GM18519 (cell line): ENCODE measurements at regions not wholly inside any gene's neighbourhood (a gene's known extent, or its start where the extent isn't known, plus 50 kb on each side); places are given as distances from the start of the nearest gene placed in this dataset.
"Not testable (repeated sequence)": the region's sequence is repeated elsewhere in the genome, so short reads cannot be mapped to it uniquely, and the experiment has no call there.

Source experiments
- ATAC-seq: cut with Tn5 transposase; IDR thresholded peaks from one replicate; pipeline ENCODE4 v1.9.1; 2021; ENCODE audit warnings: mild to moderate bottlenecking, moderate library complexity; ENCODE audit not compliant: unreplicated experiment, low FRiP score

DNA sequence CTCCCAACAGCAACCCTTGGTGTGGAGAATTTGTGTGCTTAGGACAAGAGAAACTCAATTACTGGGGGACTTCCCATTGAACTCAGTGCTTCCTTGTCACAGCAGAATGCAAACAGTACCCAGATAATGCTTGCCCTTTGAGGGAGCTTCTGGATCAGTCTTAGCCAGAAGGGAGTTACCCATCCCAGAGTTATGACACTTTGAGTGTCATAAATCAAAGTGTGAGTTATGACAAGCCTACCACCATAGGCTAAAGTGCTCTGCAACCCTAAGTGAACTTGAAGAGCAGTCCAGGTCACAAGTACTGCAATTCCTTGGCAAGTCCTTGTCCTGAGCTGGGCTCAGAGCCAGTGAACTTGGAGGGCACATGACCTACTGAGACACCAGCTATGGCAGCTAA is 1513.9 kb upstream of the PCDH10 start:
- no peak for ATAC-seq

DNA sequence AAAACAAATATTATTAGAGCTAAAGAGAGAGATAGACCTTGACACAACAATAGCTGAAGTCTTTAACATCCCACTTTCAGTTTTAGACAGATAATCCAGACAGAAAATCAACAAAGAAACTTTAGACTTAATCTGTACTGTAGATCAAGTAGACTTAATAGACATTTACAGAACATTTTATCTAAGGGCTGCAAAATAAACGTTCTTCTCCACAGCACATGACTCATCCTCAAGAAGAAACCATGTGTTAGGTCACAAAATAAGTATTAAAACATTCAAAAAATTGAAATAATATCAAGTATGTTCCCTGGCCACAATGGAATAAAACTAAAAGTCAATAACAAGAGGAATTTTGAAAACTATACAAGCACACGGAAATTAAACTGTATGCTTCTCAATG is 1510.3 kb upstream of the PCDH10 start:
- no peak for ATAC-seq

DNA sequence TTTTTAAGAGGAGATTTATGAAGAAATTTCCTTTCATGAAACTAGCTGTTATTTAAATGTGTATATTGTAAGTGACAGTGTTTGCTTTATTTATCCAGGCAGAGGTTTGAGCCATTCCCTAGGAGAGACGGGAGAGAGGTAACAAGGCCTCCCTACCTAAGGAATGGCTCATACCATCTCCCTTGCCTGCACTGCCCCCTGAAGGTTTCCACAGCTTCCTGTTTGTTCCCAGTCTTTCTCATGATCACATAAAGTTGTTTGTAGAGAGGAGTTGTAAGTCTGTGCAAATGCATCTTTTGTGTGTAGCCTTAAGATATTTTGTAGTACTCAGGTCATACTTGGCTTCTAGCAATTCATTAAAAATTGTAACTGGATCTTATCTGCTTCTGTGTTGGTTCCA is 1504.5 kb upstream of the PCDH10 start:
- ATAC-seq: no peak

DNA sequence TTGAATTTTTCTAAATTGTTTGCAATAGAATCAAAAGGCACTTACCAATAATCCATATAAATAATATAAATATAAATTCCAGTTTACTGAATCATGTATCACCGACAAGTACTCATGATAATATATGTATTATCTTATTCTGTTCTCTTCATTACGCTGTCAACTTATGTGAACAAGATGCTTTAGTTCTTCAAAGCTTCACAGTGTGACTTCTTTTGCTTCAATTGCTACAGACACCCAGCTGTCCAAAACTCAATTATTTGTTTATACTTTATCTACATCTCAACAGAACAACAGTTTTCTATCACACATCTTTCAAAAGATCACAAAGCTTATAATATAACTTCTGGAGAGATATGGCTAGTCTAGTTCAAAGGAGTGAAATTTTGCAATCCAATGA is 1499.9 kb upstream of the PCDH10 start:
- no peak for ATAC-seq

DNA sequence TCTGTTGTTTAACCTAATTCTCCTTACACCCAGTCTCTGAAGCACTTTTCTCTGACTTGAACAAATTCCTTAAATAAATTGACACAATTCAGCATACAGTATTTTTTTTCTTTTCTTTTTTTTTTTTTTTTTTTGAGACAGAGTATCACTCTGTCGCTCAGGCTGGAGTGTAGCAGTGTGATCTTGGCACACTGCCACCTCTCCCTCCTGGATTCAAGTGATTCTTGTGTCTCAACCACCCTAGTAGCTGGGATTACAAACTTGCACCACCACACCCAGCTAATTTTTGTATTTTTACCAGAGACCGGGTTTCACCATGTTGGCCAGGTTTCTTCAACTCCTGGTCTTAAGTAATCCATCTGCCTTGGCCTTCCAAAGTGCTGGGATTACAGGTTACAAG is 1498.1 kb upstream of the PCDH10 start:
- ATAC-seq: no peak

DNA sequence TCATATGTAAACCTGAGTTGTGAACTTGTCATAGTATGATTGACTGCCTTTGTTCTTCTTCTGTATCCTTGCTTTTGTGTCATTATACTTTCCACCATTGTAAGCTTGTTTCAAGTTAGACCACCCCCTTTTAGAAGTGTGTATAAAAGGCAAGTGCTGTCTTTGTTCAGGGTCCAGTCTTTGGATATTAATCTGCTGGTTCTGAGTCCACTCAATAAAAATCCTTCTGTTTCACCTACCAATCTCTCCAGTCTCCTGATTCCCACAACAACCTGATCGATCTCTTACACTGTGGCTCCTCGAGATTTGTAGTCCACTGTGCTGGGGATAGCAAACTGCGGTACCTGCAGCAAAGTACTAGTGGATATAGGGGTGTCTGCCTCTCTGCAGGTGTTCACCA is 1465.8 kb upstream of the PCDH10 start:
- not testable (repeated sequence) for ATAC-seq

DNA sequence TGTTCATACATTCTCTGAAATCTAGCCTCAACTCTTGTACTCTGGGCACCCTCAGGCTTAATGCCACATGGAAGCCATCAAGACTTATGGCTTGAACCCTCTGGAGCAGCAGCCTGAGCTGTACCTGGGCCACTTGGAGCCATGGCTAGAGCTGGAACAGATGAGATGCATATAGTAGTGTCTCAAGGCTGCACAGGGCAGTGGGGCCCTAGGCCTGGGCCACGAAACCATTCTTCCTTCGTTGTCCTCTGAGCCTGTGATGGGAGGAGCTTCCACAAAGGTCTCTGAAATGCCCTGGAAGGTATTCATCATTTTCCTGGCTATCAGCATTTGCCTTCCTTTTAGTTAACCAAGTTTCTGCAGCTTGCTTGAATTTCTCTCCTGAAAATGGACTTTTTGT is 1427.2 kb upstream of the PCDH10 start:
- no peak for ATAC-seq

DNA sequence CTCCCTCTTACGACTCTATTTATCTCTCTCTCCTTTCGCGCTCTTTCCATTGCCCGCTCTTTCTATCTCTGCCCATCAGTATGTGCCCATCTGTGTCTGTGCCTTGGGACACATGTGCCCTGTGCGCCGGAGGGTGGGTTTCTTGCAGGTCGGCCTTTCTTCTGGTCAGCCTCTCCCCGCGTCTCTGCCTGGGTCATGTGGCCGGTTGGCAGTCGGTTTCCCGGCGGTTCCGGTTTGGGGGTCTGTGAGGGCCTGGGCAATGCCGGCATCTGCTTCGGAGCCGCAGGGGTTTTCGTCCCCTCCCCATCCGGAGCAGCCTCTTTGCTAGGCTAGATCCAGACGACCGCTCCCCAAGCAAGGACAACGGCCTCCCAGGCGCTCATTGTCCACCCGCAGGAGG is 1426.0 kb upstream of the PCDH10 start:
- not testable (repeated sequence) for ATAC-seq

DNA sequence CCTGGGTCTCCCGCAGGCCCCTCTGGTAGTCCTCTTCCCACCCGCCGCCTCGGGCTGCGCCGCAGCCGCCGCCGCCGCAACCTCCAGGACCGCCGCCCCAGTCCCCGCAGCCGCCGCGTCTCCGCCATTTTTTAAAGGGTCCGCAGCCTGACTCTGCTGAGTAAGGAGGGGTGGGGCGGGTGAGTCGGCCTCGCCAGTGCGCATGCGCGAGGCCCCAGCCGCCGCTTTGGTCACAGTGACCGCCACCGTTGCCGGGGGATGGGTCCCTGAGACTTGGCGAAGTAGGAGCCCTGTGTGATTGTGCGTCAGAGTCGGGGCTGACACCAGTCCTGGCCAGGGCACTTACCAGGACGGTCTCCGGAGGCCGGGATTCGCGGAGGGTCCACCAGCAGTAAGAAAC is 1424.2 kb upstream of the PCDH10 start:
- ATAC-seq: not testable (repeated sequence)

DNA sequence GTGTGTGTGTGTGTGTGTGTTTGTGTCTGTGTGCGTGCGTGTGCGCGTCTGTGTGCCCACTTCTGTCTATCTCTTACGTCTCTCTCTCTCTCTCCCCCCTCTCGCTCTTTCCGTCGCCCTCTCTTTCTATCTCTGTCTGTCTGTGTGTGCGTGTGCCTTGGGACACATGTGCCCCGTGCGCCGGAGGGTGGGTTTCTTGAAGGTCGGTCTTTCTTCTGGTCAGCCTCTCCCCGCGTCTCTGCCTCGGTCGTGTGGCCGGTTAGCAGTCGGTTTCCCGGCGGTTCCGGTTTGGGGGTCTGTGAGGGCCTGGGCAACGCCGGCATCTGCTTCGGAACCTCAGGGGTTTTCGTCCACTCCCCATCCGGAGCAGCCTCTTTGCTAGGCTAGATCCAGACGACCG is 1423.6 kb upstream of the PCDH10 start:
- not testable (repeated sequence) for ATAC-seq

DNA sequence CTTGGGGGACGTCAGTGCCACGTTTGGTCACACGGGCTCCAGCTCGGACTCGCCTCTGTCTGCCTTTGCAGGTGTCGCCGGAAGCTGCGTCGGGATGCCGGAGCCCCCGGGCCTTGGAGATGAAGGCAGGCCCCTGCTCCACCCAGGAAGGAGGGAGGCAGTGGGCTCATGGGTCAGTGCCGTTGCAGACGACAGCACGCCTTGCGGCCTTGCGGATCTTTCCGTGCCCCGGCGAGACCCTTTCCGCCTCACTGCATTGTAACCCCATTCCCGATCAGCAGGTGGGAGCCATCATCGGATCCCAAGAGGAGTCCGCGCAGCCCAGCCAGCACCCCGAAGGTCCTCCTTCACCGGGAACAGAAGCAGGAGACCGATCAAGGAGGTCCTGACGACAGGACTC is 1422.2 kb upstream of the PCDH10 start:
- not testable (repeated sequence) for ATAC-seq

DNA sequence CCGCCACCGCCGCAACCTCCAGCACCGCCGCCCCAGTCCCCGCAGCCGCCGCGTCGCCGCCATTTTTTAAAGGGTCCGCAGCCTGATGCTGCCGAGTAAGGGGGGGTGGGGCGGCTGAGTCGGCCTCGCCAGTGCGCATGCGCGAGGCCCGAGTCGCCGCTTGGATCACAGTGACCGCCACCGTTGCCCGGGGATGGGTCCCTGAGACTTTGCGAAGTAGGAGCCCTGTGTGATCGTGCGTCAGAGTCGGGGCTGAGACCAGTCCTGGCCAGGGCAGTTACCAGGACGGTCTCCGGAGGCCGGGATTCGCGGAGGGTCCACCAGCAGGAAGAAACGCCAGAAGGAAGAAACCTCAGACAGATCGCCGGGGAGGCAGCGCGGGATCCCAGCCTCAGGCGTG is 1421.7 kb upstream of the PCDH10 start:
- ATAC-seq: not testable (repeated sequence)

DNA sequence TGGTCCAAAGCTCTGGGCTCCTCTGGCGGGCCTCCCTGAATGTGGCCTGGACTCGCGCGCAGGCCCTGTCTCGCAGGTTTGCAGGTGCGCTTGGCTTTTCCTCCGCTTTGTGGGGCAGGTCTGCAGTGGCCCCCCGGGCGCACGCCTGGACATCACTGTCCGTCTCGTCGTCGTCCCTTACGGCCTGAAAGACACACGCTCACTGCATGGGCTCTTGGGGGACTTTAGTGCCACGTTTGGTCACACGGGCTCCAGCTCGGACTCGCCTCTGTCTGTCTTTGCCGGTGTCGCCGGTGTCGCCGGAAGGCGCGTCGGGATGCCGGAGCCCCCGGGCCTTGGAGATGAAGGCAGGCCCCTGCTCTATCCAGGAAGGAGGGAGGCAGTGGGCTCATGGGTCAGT is 1419.9 kb upstream of the PCDH10 start:
- not testable (repeated sequence) for ATAC-seq

DNA sequence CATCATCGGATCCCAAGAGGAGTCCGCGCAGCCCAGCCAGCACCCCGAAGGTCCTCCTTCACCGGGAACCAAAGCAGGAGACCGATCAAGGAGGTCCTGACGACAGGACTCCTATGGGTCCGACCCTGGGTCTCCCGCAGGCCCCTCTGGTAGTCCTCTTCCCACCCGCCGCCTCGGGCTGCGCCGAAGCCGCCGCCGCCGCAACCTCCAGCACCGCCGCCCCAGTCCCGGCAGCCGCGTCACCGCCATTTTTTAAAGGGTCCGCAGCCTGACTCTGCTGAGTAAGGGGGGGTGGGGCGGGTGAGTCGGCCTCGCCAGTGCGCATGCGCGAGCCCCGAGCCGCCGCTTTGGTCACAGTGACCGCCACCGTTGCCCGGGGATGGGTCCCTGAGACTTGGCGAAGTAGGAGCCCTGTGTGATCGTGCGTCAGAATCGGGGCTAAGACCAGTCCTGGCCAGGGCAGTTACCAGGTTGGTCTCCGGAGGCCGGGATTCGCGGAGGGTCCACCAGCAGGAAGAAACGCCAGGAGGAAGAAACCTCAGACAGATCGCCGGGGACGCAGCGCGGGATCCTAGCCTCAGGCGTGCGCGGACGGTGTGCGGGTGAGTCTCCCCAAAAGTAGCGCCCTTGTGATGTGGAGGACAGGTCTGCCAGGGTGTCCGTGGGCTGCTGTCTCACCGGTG is 1419.2 kb upstream of the PCDH10 start:
- ATAC-seq: not testable (repeated sequence)

DNA sequence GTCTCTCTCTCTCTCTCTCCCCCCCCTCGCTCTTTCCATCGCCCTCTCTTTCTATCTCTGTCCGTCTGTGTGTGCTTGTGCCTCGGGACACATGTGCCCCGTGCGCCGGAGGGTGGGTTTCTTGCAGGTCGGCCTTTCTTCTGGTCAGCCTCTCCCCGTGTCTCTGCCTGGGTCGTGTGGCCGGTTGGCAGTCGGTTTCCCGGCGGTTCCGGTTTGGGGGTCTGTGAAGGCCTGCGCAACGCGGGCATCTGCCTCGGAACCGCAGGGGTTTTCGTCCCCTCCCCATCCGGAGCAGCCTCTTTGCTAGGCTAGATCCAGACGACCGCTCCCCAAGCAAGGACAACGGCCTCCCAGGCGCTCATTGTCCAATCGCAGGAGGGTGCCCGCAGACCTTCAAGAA is 1418.5 kb upstream of the PCDH10 start:
- ATAC-seq: not testable (repeated sequence)

DNA sequence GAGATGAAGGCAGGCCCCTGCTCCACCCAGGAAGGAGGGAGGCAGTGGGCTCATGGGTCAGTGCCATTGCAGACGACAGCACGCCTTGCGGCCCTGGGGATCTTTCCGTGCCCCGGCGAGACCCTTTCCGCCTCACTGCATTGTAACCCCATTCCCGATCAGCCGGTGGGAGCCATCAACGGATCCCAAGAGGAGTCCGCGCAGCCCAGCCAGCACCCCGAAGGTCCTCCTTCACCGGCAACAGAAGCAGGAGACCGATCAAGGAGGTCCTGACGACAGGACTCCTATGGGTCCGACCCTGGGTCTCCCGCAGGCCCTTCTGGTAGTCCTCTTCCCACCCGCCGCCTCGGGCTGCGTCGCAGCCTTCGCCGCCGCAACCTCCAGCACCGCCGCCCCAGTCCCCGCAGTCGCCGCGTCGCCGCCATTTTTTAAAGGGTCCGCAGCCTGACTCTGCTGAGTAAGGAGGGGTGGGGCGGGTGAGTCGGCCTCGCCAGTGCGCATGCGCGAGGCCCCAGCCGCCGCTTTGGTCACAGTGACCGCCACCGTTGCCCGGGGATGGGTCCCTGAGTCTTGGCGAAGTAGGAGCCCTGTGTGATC is 1417.0 kb upstream of the PCDH10 start:
- not testable (repeated sequence) for ATAC-seq

DNA sequence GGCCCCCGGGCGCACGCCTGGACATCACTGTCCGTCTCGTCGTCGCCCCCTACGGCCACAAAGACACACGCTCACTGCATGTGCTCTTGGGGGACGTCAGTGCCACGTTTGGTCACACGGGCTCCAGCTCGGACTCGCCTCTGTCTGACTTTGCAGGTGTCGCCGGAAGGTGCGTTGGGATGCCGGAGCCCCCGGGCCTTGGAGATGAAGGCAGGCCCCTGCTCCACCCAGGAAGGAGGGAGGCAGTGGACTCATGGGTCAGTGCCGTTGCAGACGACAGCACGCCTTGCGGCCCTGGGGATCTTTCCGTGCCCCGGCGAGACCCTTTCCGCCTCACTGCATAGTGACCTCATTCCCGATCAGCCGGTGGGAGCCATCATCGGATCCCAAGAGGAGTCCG is 1414.8 kb upstream of the PCDH10 start:
- ATAC-seq: not testable (repeated sequence)

DNA sequence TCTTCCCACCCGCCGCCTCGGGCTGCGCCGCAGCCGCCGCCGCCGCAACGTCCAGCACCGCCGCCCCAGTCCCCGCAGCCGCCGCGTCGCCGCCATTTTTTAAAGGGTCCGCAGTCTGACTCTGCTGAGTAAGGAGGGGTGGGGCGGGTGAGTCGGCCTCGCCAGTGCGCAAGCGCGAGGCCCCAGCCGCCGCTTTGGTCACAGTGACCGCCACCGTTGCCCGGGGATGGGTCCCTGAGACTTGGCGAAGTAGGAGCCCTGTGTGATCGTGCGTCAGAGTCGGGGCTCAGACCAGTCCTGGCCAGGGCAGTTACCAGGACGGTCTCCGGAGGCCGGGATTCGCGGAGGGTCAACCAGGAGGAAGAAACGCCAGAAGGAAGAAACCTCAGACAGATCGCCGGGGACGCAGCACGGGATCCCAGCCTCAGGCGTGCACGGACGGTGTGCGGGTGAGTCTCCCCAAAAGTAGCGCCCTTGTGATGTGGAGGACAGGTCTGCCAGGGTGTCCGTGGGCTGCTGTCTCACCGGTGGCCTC is 1414.2 kb upstream of the PCDH10 start:
- ATAC-seq: not testable (repeated sequence)

DNA sequence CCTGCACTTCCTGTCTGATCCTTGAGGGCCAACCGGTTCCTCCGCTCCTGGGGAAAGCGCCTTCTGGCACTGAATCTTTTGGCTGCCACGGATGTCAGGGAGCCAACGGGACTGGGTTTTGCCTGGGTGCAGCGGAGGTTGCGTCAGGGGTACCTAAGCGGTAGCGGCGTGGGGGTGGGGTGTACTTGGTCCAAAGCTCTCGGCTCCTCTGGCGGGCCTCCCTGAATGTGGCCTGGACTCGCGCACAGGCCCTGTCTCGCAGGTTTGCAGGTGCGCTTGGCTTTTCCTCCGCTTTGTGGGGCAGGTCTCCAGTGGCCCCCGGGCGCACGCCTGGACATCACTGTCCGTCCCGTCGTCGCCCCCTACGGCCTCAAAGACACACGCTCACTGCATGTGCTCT is 1410.1 kb upstream of the PCDH10 start:
- not testable (repeated sequence) for ATAC-seq

DNA sequence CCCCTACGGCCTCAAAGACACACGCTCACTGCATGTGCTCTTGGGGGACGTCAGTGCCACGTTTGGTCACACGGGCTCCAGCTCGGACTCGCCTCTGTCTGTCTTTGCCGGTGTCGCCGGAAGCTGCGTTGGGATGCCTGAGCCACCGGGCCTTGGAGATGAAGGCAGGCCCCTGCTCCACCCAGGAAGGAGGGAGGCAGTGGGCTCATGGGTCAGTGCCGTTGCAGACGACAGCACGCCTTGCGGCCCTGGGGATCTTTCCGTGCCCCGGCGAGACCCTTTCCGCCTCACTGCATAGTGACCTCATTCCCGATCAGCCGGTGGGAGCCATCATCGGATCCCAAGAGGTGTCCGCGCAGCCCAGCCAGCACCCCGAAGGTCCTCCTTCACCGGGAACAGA is 1407.3 kb upstream of the PCDH10 start:
- not testable (repeated sequence) for ATAC-seq

DNA sequence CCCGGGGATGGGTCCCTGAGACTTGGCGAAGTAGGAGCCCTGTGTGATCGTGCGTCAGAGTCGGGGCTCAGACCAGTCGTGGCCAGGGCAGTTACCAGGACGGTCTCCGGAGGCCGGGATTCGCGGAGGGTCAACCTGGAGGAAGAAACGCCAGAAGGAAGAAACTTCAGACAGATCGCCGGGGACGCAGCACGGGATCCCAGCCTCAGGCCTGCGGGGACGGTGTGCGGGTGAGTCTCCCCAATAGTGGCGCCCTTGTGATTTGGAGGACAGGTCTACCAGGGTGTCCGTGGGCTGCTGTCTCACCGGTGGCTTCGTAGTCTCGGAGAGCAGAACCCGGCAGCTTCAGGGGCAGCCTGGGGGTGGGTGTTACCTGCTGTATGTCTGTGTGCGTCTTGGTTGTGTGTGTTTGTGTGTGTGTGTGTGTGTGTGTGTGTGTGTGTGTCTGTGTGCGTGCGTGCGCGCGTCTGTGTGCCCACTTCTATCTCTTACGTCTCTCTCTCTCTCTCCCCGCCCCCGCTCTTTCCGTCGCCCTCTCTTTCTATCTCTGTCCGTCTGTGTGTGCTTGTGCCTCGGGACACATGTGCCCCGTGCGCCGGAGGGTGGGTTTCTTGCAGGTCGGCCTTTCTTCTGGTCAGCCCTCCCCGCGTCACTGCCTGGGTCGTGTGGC is 1406.4 kb upstream of the PCDH10 start:
- not testable (repeated sequence) for ATAC-seq

DNA sequence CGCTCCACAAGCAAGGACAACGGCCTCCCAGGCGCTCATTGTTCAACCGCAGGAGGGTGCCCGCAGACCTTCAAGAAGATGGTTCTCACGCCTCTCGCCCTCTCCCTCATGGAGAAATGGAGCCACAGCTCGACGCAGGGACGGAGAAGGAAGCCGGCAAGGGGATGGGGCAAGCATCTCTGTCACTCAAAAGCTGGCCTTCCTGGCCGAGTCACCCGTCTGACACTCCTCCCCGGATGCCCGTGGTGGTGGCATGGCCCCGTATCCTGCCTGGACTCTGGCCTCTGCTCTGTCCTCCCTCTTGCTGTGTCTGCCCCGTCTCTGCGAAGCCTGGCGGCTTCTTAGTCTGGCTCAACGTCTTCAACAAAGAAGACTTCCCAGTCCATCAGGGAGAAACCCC is 1405.7 kb upstream of the PCDH10 start:
- not testable (repeated sequence) for ATAC-seq
